WTC11 (cell line): ENCODE measurements at regions not wholly inside any gene's neighbourhood (a gene's known extent, or its start where the extent isn't known, plus 50 kb on each side); places are given as distances from the start of the nearest gene placed in this dataset.

ENCODE experiments used
- ATAC-seq: fragments of 200-7000 bp; cut with Tn5 transposase; 2 replicates; pipeline ENCODE4 v1.10.0; 2021; ENCODE audit warnings: mild to moderate bottlenecking, moderate library complexity
- CTCF ChIA-PET: fragments of 300-600 bp; sonication (Branson Sonifier 250); formaldehyde crosslinking; loops from one replicate; lab custom pipeline; 2021; ENCODE audit warnings: antibody characterized with exemption; lab: Charles Lee
- POLR2A ChIA-PET: fragments of 350-600 bp; sonication (Branson Sonifier 250); formaldehyde crosslinking; loops from one replicate; lab custom pipeline; 2021; ENCODE audit warnings: antibody characterized with exemption; lab: Charles Lee
- DNase-seq: peaks from one replicate; pipeline ENCODE4 v3.0.0; 2021; ENCODE audit warnings: low spot score
- H3K27ac Mint-ChIP-seq: 2 replicates; pipeline ENCODE4 v1.8.0; 2021; ENCODE audit warnings: mixed read lengths
- H3K27me3 Mint-ChIP-seq: 2 replicates; pipeline ENCODE4 v1.8.0; 2021; ENCODE audit warnings: low read depth, mild to moderate bottlenecking, moderate library complexity, mixed read lengths
- H3K36me3 Mint-ChIP-seq: 2 replicates; pipeline ENCODE4 v1.8.0; 2021; ENCODE audit warnings: mixed read lengths
- H3K4me1 Mint-ChIP-seq: 2 replicates; pipeline ENCODE4 v1.8.0; 2022; ENCODE audit warnings: mixed read lengths
- H3K4me3 Mint-ChIP-seq: 2 replicates; pipeline ENCODE4 v1.8.0; 2021; ENCODE audit warnings: mild to moderate bottlenecking, moderate library complexity, mixed read lengths
- H3K9me3 Mint-ChIP-seq: 2 replicates; pipeline ENCODE4 v1.8.0; 2021; ENCODE audit warnings: mixed read lengths
- CBFB ChIP-seq: sonication (generic); formaldehyde crosslinking; IDR thresholded peaks from 2 replicates; pipeline ENCODE4 v1.8.1; 2022; ENCODE audit warnings: mild to moderate bottlenecking, low read depth, missing genetic modification reagents
- FOXP4 ChIP-seq: sonication (generic); formaldehyde crosslinking; IDR thresholded peaks from 2 replicates; pipeline ENCODE4 v1.8.0; 2022; ENCODE audit warnings: mild to moderate bottlenecking, missing genetic modification reagents
- HMGA2 ChIP-seq: fragments of 250-450 bp; sonication (Bioruptor Pico); IDR thresholded peaks from 2 replicates; pipeline ENCODE4 v1.4.0; 2021; ENCODE audit warnings: mild to moderate bottlenecking, moderate library complexity
- IRF2 ChIP-seq: sonication (generic); formaldehyde crosslinking; IDR thresholded peaks from 2 replicates; pipeline ENCODE4 v1.8.0; 2022; ENCODE audit warnings: low read depth, missing genetic modification reagents, borderline replicate concordance
- JAZF1 ChIP-seq: fragments of 250-450 bp; sonication (Bioruptor Pico); IDR thresholded peaks from 2 replicates; pipeline ENCODE4 v1.9.0; 2021; ENCODE audit warnings: moderate library complexity, mild to moderate bottlenecking, inconsistent platforms
- NR3C1 ChIP-seq: sonication (generic); formaldehyde crosslinking; conservative IDR thresholded peaks from 2 replicates; pipeline ENCODE4 v1.8.1; 2023; ENCODE audit warnings: low read depth, mild to moderate bottlenecking, missing genetic modification reagents
- SMAD4 ChIP-seq: sonication (generic); formaldehyde crosslinking; IDR thresholded peaks from 2 replicates; pipeline ENCODE4 v1.8.0; 2022; ENCODE audit warnings: mild to moderate bottlenecking, missing genetic modification reagents
- TCF7 ChIP-seq: sonication (generic); formaldehyde crosslinking; IDR thresholded peaks from 2 replicates; pipeline ENCODE4 v1.8.0; 2022; ENCODE audit warnings: mild to moderate bottlenecking, low read depth, missing genetic modification reagents, moderate library complexity
- TEAD1 ChIP-seq: sonication (generic); formaldehyde crosslinking; IDR thresholded peaks from 2 replicates; pipeline ENCODE4 v1.8.0; 2022; ENCODE audit warnings: mild to moderate bottlenecking, missing genetic modification reagents
- ZNF423 ChIP-seq: fragments of 250-450 bp; sonication (Bioruptor Pico); IDR thresholded peaks from 2 replicates; pipeline ENCODE4 v2.1.2; 2022; ENCODE audit warnings: mild to moderate bottlenecking, moderate library complexity
- ZNF532 ChIP-seq: fragments of 250-450 bp; sonication (Bioruptor Pico); IDR thresholded peaks from 2 replicates; pipeline ENCODE4 v1.9.0; 2021; ENCODE audit warnings: mild to moderate bottlenecking, borderline replicate concordance
- TF ChIP-seq, protein P1 (sequence below): sonication (generic); formaldehyde crosslinking; IDR thresholded peaks from 2 replicates; pipeline ENCODE4 v1.8.0; 2022; ENCODE audit warnings: mild to moderate bottlenecking, missing genetic modification reagents
- TF ChIP-seq, protein P2 (sequence below): sonication (generic); formaldehyde crosslinking; IDR thresholded peaks from 2 replicates; pipeline ENCODE4 v1.8.0; 2023; ENCODE audit warnings: mild to moderate bottlenecking, missing genetic modification reagents

DNA sequence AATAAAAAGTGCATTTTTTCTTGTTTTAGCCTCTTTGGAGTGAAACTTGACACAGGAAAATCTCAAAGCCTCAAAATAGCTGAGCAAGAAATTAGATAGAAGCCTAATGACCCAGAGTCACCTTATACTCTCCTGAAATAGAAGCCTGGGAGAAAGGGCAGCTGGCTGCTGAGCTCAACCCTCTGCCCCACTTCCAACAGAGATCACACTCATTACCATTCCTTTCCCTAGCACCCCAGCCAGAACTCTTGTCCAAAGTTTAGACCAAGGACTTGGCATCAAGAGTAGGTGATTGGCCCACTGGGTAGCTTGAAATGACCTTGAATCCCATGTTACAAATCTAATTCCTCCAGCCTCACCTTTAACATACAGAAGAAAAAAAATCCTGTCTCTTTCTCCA is 62.7 kb upstream of the AMOTL1 start:
- POLR2A ChIA-PET: no interaction called here
- Mint-ChIP-seq H3K4me1 (peaks cover 35% of the 10 kb centered on the region), H3K27ac (no peak overlapping the region), H3K9me3 (peaks cover 13% of the 10 kb centered on the region), H3K4me3 (no peak overlapping the region), H3K36me3 (peaks cover 15% of the 10 kb centered on the region), H3K27me3 (peaks cover 3% of the 10 kb centered on the region; the same call in 1 of the 2 replicates)
- TF ChIP-seq CBFB (CRISPR knock-in tag) (no peak), JAZF1 (CRISPR knock-in tag) (no peak), TEAD1 (CRISPR knock-in tag) (no peak), ZNF532 (CRISPR knock-in tag) (no peak), FOXP4 (CRISPR knock-in tag) (no peak), NR3C1 (no peak), HMGA2 (CRISPR knock-in tag) (no peak), ZNF423 (no peak)
- TF ChIP-seq, protein P1, sequence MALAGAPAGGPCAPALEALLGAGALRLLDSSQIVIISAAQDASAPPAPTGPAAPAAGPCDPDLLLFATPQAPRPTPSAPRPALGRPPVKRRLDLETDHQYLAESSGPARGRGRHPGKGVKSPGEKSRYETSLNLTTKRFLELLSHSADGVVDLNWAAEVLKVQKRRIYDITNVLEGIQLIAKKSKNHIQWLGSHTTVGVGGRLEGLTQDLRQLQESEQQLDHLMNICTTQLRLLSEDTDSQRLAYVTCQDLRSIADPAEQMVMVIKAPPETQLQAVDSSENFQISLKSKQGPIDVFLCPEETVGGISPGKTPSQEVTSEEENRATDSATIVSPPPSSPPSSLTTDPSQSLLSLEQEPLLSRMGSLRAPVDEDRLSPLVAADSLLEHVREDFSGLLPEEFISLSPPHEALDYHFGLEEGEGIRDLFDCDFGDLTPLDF: no peak
- ATAC-seq (no peak), DNase-seq (no peak)
- CTCF ChIA-PET: interaction anchor here (1.4 kb wide), 1 partner anchor 82 kb away, joined by 5 read pairs; no protein-coding TSS in a partner anchor

DNA sequence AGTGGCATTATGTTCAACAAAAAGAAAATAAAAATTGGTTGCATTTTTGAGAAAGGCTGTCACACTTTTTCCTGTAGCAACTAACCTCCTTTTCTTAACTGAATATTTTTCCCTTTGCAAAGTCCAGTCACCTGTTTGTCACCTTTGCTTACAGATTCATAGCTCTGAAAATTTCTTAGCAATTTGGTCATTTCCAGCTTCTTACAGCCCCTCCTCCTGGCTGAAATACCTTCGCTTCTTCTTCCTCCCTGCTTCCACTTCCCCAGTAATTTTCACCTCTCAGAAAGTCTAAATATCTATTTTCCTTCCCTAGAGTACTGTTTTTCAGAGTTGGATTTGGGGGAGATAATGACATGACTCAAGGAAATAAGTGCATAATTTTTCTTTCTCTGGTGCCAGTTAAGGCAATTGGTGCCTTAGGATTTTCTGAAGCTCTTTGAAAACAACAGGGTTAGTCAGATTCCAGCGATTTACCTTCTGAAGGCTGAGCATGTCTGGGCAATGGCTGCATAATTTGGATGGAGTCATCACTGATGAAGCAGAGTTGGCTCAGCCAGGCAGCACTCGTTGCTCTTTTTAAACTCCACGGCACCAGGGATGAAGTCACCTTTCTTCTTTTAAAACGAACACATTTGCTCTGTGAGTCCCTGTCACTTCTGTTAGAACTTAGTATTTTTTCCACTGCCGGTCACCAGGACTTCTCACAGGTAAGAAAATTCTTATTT is 62.1 kb upstream of the AMOTL1 start:
- DNase-seq: no peak
- ATAC-seq: peak; percentile 27; the same call in 1 of the 2 replicates
- H3K27ac Mint-ChIP-seq: no peak overlapping the region
- H3K4me3 Mint-ChIP-seq: no peak overlapping the region
- peaks cover 3% of the 10 kb centered on the region; the same call in 1 of the 2 replicates for H3K27me3 Mint-ChIP-seq
- POLR2A ChIA-PET: no interaction called here
- peaks cover 11% of the 10 kb centered on the region for H3K36me3 Mint-ChIP-seq
- TF ChIP-seq SMAD4 (no peak), CBFB (CRISPR knock-in tag) (no peak), IRF2 (CRISPR knock-in tag) (no peak), TCF7 (no peak)
- TF ChIP-seq, protein P2, sequence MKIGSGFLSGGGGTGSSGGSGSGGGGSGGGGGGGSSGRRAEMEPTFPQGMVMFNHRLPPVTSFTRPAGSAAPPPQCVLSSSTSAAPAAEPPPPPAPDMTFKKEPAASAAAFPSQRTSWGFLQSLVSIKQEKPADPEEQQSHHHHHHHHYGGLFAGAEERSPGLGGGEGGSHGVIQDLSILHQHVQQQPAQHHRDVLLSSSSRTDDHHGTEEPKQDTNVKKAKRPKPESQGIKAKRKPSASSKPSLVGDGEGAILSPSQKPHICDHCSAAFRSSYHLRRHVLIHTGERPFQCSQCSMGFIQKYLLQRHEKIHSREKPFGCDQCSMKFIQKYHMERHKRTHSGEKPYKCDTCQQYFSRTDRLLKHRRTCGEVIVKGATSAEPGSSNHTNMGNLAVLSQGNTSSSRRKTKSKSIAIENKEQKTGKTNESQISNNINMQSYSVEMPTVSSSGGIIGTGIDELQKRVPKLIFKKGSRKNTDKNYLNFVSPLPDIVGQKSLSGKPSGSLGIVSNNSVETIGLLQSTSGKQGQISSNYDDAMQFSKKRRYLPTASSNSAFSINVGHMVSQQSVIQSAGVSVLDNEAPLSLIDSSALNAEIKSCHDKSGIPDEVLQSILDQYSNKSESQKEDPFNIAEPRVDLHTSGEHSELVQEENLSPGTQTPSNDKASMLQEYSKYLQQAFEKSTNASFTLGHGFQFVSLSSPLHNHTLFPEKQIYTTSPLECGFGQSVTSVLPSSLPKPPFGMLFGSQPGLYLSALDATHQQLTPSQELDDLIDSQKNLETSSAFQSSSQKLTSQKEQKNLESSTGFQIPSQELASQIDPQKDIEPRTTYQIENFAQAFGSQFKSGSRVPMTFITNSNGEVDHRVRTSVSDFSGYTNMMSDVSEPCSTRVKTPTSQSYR (CRISPR knock-in tag): no peak
- CTCF ChIA-PET: interaction anchor here (1.1 to 1.4 kb wide), 2 partner anchors 12 to 83 kb away, joined by 4 to 5 read pairs; no protein-coding TSS in a partner anchor
- peaks cover 13% of the 10 kb centered on the region for H3K9me3 Mint-ChIP-seq
- H3K4me1 Mint-ChIP-seq: peaks cover 35% of the 10 kb centered on the region
